NB4 (cell line): ENCODE measurements at regions not wholly inside any gene's neighbourhood (a gene's known extent, or its start where the extent isn't known, plus 50 kb on each side); places are given as distances from the start of the nearest gene placed in this dataset.

ENCODE experiments used
- POLR2A ChIP-seq: IDR thresholded peaks from 2 replicates; pipeline ENCODE4 v1.6.1; 2011; ENCODE audit warnings: mild to moderate bottlenecking; ENCODE audit not compliant: insufficient read length; ENCODE audit errors: extremely low read depth
- TF ChIP-seq, protein P1 (sequence below): IDR thresholded peaks from one replicate; pipeline ENCODE4 v1.5.1; 2012; ENCODE audit warnings: low read depth, low read length

DNA sequence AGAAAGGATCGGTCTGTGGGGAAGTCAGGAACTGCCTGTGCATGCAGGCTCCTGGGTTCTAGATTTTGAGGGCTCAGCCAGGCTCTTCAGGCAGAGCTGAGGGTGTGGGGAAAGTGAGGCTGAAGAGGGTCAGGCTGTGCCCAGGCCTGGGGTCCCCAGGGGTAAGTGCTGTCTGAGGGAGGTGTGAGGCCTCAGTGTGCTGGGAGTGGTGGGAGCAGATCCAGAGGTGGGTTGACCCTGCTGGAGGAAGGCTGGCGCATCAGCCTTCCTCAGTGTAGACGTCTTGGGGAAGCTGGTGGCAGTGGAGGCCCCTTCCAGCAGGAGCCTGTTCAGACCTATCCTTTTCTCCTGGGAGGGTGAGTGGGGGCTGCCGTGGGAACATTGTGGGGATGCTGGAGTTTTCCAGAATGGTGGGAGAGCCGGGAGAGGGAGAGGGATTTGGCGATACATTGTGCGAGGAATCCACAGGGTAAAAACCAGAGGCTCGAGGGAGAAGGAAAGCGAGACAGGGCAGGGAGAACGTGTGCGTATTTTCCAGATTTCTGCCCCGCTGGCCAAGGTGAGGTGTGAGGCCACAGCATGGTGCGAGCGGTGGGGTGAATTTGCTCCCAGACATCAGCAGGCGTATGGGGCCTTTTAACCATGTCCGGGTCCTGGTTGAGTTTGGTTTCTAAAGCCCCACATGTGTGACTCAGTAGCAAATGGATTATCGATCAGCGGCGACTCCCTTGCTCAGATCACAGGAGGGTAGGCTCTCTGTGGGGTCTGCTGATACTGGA lies 237.7 kb downstream of the TEX29 start:
- TF ChIP-seq, protein P1, sequence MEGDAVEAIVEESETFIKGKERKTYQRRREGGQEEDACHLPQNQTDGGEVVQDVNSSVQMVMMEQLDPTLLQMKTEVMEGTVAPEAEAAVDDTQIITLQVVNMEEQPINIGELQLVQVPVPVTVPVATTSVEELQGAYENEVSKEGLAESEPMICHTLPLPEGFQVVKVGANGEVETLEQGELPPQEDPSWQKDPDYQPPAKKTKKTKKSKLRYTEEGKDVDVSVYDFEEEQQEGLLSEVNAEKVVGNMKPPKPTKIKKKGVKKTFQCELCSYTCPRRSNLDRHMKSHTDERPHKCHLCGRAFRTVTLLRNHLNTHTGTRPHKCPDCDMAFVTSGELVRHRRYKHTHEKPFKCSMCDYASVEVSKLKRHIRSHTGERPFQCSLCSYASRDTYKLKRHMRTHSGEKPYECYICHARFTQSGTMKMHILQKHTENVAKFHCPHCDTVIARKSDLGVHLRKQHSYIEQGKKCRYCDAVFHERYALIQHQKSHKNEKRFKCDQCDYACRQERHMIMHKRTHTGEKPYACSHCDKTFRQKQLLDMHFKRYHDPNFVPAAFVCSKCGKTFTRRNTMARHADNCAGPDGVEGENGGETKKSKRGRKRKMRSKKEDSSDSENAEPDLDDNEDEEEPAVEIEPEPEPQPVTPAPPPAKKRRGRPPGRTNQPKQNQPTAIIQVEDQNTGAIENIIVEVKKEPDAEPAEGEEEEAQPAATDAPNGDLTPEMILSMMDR = no peak
- no peak for TF ChIP-seq POLR2A
